Loucy (cell line): ENCODE measurements at regions not wholly inside any gene's neighbourhood (a gene's known extent, or its start where the extent isn't known, plus 50 kb on each side); places are given as distances from the start of the nearest gene placed in this dataset.

Source experiments
- H2AFZ ChIP-seq: fragments of 200-600 bp; sonication (generic); 2 replicates; pipeline ENCODE4 v1.6.0; 2016; ENCODE audit warnings: antibody characterized with exemption, mild to moderate bottlenecking, low read length, moderate library complexity
- H3F3A ChIP-seq: fragments of 200-600 bp; 2 replicates; pipeline ENCODE4 v1.6.0; 2016; ENCODE audit warnings: antibody characterized with exemption, low read depth, mild to moderate bottlenecking
- H3K27me3 ChIP-seq: fragments of 200-600 bp; sonication (generic); 2 replicates; pipeline ENCODE4 v1.6.1; 2014; ENCODE audit warnings: low read length, mild to moderate bottlenecking; ENCODE audit not compliant: insufficient read depth, poor library complexity, severe bottlenecking
- H3K36me3 ChIP-seq: fragments of 200-600 bp; sonication (generic); 2 replicates; pipeline ENCODE4 v1.6.1; 2016; ENCODE audit warnings: low read length; ENCODE audit not compliant: insufficient read depth
- H3K4me1 ChIP-seq: fragments of 200-600 bp; sonication (generic); 2 replicates; pipeline ENCODE4 v1.5.1; 2014; ENCODE audit warnings: low read length, mild to moderate bottlenecking; ENCODE audit not compliant: insufficient read depth, poor library complexity, severe bottlenecking
- H3K4me2 ChIP-seq: fragments of 200-600 bp; sonication (generic); 2 replicates; pipeline ENCODE4 v1.6.0; 2014; ENCODE audit warnings: antibody characterized with exemption, low read length, low read depth, mild to moderate bottlenecking; ENCODE audit not compliant: poor library complexity, severe bottlenecking
- H3K4me3 ChIP-seq: fragments of 200-600 bp; sonication (generic); 2 replicates; pipeline ENCODE4 v1.5.1; 2014; ENCODE audit warnings: low read length, mild to moderate bottlenecking, mixed read lengths; ENCODE audit not compliant: poor library complexity, severe bottlenecking
- H3K79me2 ChIP-seq: fragments of 200-600 bp; sonication (generic); 2 replicates; pipeline ENCODE4 v1.6.1; 2014; ENCODE audit warnings: low read length; ENCODE audit not compliant: insufficient read depth
- H3K9ac ChIP-seq: fragments of 200-600 bp; sonication (generic); 2 replicates; pipeline ENCODE4 v1.6.0; 2014; ENCODE audit warnings: mild to moderate bottlenecking, low read depth, low read length, moderate library complexity; ENCODE audit not compliant: poor library complexity, severe bottlenecking
- H3K9me2 ChIP-seq: fragments of 200-600 bp; sonication (generic); replicated peaks from 2 replicates; pipeline ENCODE4 v1.6.1; 2016; ENCODE audit warnings: low read depth, low read length, mixed read lengths
- H3K9me3 ChIP-seq: fragments of 200-600 bp; sonication (generic); 2 replicates; pipeline ENCODE4 v1.6.1; 2014; ENCODE audit warnings: mild to moderate bottlenecking, antibody characterized with exemption, low read length, low read depth; ENCODE audit not compliant: insufficient read depth
- H4K20me1 ChIP-seq: fragments of 200-600 bp; sonication (generic); 2 replicates; pipeline ENCODE4 v1.6.0; 2014; ENCODE audit warnings: antibody characterized with exemption, low read length, mild to moderate bottlenecking; ENCODE audit not compliant: insufficient read depth, poor library complexity, severe bottlenecking
- CTCF ChIP-seq: fragments of 200-600 bp; sonication (generic); conservative IDR thresholded peaks from 2 replicates; pipeline ENCODE4 v1.5.1; 2014; ENCODE audit warnings: mild to moderate bottlenecking, antibody characterized with exemption, low read length
- EZH2phosphoT487 ChIP-seq: fragments of 200-600 bp; IDR thresholded peaks from 2 replicates; pipeline ENCODE4 v1.6.1; 2018; ENCODE audit warnings: antibody characterized with exemption, mild to moderate bottlenecking, moderate library complexity, borderline replicate concordance

- no peak overlapping the region for H3K9ac ChIP-seq
- no peak overlapping the region; the same call in 1 of the 2 replicates for H2AFZ ChIP-seq
- no peaks in the 10 kb centered on the region for H3K9me3 ChIP-seq
- no peaks in the 10 kb centered on the region for H3K9me2 ChIP-seq
- H3K27me3 ChIP-seq, result no peaks in the 10 kb centered on the region
- TF ChIP-seq CTCF (no peak), EZH2phosphoT487 (no peak)
- no peaks in the 10 kb centered on the region for H3K79me2 ChIP-seq
- no peaks in the 10 kb centered on the region for H3K36me3 ChIP-seq
- H3K4me1 ChIP-seq, result no peaks in the 10 kb centered on the region
- H3F3A ChIP-seq, result no peaks in the 10 kb centered on the region
- no peak overlapping the region for H3K4me2 ChIP-seq
- no peaks in the 10 kb centered on the region for H4K20me1 ChIP-seq
- no peak overlapping the region for H3K4me3 ChIP-seq
Measured at GRCh38 chr11:23990346-23991164, 506.3 kb upstream of the LUZP2 start.

- Histone ChIP-seq H3K36me3 (no peaks in the 10 kb centered on the region), H3K4me3 (no peak overlapping the region), H4K20me1 (no peaks in the 10 kb centered on the region), H3K27me3 (no peaks in the 10 kb centered on the region), H2AFZ (no peak overlapping the region), H3K9me3 (no peaks in the 10 kb centered on the region), H3K9ac (no peak overlapping the region), H3F3A (no peaks in the 10 kb centered on the region), H3K9me2 (no peaks in the 10 kb centered on the region), H3K79me2 (no peaks in the 10 kb centered on the region), H3K4me2 (no peak overlapping the region), H3K4me1 (peaks cover 3% of the 10 kb centered on the region)
- TF ChIP-seq EZH2phosphoT487 (no peak), CTCF (no peak)
Measured at GRCh38 chr11:23991165-23991539, 505.7 kb upstream of the LUZP2 start.

GRCh38 chr11:23995891-23996290 lies 501.0 kb upstream of the LUZP2 start:
- H3K9me3 ChIP-seq, result peaks cover 4% of the 10 kb centered on the region; the same call in 1 of the 2 replicates
- H3K36me3 ChIP-seq, result no peaks in the 10 kb centered on the region
- no peaks in the 10 kb centered on the region for H3K27me3 ChIP-seq
- no peak overlapping the region for H3K9ac ChIP-seq
- no peaks in the 10 kb centered on the region for H4K20me1 ChIP-seq
- no peak overlapping the region for H3K4me3 ChIP-seq
- no peaks in the 10 kb centered on the region for H3F3A ChIP-seq
- no peak overlapping the region for H2AFZ ChIP-seq
- H3K79me2 ChIP-seq, result no peaks in the 10 kb centered on the region
- H3K4me2 ChIP-seq, result no peak overlapping the region
- TF ChIP-seq EZH2phosphoT487 (no peak), CTCF (no peak)
- no peaks in the 10 kb centered on the region for H3K9me2 ChIP-seq
- H3K4me1 ChIP-seq, result peaks cover 4% of the 10 kb centered on the region
